Activated CD4-positive, alpha-beta memory T cell treated with anti-CD3 and anti-CD28 coated beads, Interleukin-2, amount 10 ng/mL, durations not matched to agents 7 days and 5 days (primary cell): ENCODE measurements at regions not wholly inside any gene's neighbourhood (a gene's known extent, or its start where the extent isn't known, plus 50 kb on each side); places are given as distances from the start of the nearest gene placed in this dataset.
"Not testable (repeated sequence)": the region's sequence is repeated elsewhere in the genome, so short reads cannot be mapped to it uniquely, and the experiment has no call there.

Experiments used
- CTCF ChIA-PET: fragments of 350-600 bp; sonication (Branson Sonifier 250); formaldehyde crosslinking; loops from one replicate; lab custom pipeline; 2021; ENCODE audit warnings: antibody characterized with exemption, inconsistent platforms; lab: Charles Lee
- POLR2A ChIA-PET: fragments of 350-600 bp; sonication (Branson Sonifier 250); formaldehyde crosslinking; loops from one replicate; lab custom pipeline; 2021; ENCODE audit warnings: antibody characterized with exemption; lab: Charles Lee
- DNase-seq: peaks from one replicate; pipeline ENCODE4 v3.0.0-alpha.2; 2020
- H3K27ac Mint-ChIP-seq: one replicate; pipeline ENCODE4 v1.8.0; 2021; ENCODE audit warnings: mild to moderate bottlenecking, mixed read lengths
- H3K27me3 Mint-ChIP-seq: one replicate; pipeline ENCODE4 v1.8.0; 2021; ENCODE audit warnings: mixed read lengths
- H3K36me3 Mint-ChIP-seq: one replicate; pipeline ENCODE4 v1.8.0; 2021; ENCODE audit warnings: low read depth, mixed read lengths
- H3K4me1 Mint-ChIP-seq: one replicate; pipeline ENCODE4 v1.8.0; 2021; ENCODE audit warnings: mixed read lengths
- H3K4me3 Mint-ChIP-seq: one replicate; pipeline ENCODE4 v1.8.0; 2021; ENCODE audit warnings: mild to moderate bottlenecking, mixed read lengths
- H3K9me3 Mint-ChIP-seq: one replicate; pipeline ENCODE4 v1.8.0; 2021; ENCODE audit warnings: mixed read lengths

DNA sequence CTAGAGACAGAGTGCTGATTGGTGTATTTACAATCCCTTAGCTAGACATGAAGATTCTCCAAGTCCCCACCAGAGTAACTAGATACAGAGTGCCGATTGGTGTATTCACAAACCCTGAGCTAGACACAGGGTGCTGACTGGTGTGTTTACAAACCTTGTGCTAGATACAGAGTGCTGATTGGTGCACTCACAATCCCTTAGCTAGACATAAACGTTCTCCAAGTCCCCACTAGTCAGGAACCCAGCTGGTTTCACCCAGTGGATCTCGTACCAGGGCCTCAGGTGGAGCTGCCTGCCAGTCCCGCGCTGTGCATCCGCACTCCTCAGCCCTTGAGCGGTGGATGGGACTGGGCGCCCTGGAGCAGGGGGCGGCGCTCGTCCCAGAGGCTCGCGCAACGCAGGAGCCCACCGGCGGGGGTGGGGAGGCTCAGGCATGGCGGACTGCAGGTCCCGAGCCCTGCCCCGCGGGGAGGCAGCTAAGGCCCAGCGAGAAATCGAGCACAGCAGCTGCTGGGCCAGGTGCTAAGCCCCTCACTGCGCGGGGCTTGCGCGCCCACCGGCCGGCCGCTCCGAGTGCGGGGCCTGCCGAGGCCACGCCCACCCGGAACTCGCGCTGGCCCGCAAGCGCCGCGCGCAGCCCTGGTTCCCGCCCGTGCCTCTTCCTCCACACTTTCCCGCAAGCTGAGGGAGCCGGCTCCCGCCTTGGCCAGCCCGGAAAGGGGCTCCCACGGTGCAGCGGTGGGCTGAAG lies 204.0 kb upstream of the SLITRK1 start:
- H3K9me3 Mint-ChIP-seq, H3K36me3 Mint-ChIP-seq, H3K4me3 Mint-ChIP-seq, H3K27ac Mint-ChIP-seq, H3K27me3 Mint-ChIP-seq, H3K4me1 Mint-ChIP-seq, DNase-seq, CTCF ChIA-PET: not testable (repeated sequence)
- POLR2A ChIA-PET: interaction anchor here (1.7 kb wide), 1 partner anchor 50 kb away, joined by 5 read pairs; no protein-coding TSS in a partner anchor

DNA sequence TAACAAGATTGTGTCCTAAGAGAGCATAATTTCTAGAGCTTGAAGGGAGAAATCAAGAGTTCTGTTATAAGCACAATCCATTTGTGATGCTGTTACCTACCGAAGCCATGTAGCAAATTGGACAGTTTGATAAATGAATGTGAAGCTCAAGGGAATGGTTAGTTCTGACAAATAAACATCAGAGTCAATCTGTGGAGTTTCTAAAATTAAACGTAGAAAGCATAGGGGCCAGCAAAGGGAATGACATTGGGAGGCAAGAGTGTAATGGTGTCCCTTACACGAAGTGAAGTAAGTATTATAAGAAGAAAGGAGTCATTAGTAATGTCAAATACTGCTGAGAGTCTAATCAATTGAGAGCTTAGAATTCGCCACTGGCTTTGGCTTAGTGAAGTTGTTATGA lies 200.2 kb upstream of the SLITRK1 start:
- Mint-ChIP-seq H3K9me3 (no peaks in the 10 kb centered on the region), H3K4me3 (no peak overlapping the region), H3K4me1 (no peaks in the 10 kb centered on the region), H3K36me3 (no peaks in the 10 kb centered on the region), H3K27ac (no peak overlapping the region), H3K27me3 (no peaks in the 10 kb centered on the region)
- ChIA-PET CTCF (no interaction called here), POLR2A (no interaction called here)
- no peak for DNase-seq

DNA sequence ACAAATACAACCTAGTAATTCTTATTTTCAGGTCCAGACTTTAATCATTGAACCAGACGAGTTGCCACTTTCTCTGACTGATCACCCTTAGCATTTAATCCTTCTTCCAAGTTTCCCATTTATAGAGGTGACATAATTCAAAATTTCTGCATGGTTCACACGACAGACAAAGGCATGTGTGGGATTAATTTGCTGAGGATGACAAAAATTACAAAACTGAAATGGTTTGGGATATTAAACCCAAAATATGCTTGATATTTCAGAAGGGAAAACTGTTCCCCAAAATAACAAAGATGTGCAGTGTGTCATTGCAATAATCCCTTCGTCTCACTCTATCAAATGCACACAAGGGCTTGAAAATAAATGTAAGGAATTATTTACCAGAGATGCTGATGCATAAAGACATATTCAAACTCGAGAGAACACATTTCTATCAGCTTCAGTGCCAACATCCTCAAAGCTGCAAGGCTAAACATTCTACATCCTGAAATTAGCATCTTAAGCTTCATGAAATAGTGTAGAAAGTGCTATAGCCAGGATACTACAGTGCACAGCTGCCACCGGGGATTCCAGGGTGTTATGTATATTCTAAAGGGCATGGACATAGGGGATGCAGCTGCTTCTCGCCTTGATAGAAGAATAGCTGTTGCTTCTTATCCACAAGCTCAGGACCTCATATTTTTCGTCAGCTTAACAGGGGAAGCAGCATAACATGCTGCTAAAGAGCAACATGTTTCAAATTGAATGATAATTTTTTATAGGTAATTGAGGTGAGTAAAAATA lies 198.7 kb upstream of the SLITRK1 start:
- CTCF ChIA-PET: no interaction called here
- H3K27me3 Mint-ChIP-seq: no peaks in the 10 kb centered on the region
- no peaks in the 10 kb centered on the region for H3K36me3 Mint-ChIP-seq
- no peak overlapping the region for H3K27ac Mint-ChIP-seq
- H3K4me3 Mint-ChIP-seq: no peak overlapping the region
- no peaks in the 10 kb centered on the region for H3K4me1 Mint-ChIP-seq
- H3K9me3 Mint-ChIP-seq: no peaks in the 10 kb centered on the region
- no peak for DNase-seq
- POLR2A ChIA-PET: no interaction called here

DNA sequence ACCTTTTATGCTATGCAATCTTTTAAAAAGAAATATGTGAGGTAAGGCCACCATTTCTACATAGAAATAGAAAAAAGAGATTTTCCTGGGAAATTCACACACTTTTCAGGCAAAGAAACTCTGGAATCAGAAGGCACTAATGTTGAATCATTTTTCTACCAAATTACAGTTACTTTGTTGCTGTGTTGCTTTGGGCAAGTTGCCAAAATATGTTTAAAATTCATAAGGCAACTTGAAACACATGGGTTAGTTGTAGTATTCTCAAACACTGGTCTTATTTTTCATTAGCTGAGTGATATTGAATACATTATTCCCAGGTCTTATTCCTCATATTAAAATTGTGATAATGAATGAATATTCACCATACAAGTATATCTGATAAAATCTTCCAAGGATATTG lies 195.0 kb upstream of the SLITRK1 start:
- no peak for DNase-seq
- Mint-ChIP-seq H3K4me3 (no peak overlapping the region), H3K4me1 (no peaks in the 10 kb centered on the region), H3K27me3 (no peaks in the 10 kb centered on the region), H3K36me3 (no peaks in the 10 kb centered on the region), H3K27ac (no peak overlapping the region), H3K9me3 (no peaks in the 10 kb centered on the region)
- ChIA-PET POLR2A (no interaction called here), CTCF (no interaction called here)

DNA sequence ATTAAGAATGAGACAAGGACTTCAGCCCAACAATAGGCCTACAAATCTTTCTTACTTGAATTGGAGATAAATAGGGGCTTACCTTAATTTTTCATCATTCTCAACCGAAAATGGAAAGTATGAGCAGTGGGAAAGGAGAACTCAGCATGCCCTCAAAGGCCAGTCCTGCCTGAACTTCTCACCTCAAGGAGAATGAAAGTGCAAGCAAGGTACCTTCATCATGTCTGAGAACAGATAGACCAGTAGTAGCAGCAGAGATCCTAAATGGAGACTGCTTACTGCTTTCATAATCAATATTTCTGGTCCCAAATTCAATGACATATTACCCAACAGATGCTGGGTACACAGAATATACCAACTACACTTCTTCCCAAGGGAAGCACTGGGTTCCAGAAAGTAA lies 194.0 kb upstream of the SLITRK1 start:
- H3K4me3 Mint-ChIP-seq: no peak overlapping the region
- H3K27me3 Mint-ChIP-seq: no peaks in the 10 kb centered on the region
- H3K9me3 Mint-ChIP-seq: no peaks in the 10 kb centered on the region
- DNase-seq: no peak
- no peak overlapping the region for H3K27ac Mint-ChIP-seq
- CTCF ChIA-PET: no interaction called here
- no peaks in the 10 kb centered on the region for H3K4me1 Mint-ChIP-seq
- POLR2A ChIA-PET: no interaction called here
- H3K36me3 Mint-ChIP-seq: no peaks in the 10 kb centered on the region

DNA sequence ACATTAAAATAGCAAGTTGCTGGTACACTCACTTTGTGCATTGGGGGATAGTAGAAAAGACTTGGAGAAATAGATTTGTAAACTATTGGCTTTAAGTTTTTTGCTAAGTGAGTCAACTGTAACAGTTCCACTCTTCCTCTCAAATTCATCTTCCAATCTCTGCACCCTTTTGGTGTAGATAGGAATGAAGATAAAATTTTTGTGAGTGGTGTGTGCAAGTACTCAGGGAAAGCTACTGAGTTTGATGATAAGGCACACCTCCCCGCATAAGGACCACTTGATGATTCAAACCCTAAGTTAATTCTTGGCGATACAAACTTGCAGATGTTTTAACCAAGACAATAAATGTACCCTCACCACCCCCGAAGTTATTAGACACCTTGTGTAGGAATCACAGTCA lies 168.3 kb upstream of the SLITRK1 start:
- ChIA-PET POLR2A (no interaction called here), CTCF (no interaction called here)
- Mint-ChIP-seq H3K4me1 (no peaks in the 10 kb centered on the region), H3K36me3 (no peaks in the 10 kb centered on the region), H3K9me3 (peaks cover 2% of the 10 kb centered on the region), H3K4me3 (no peak overlapping the region), H3K27me3 (no peaks in the 10 kb centered on the region), H3K27ac (no peak overlapping the region)
- no peak for DNase-seq

DNA sequence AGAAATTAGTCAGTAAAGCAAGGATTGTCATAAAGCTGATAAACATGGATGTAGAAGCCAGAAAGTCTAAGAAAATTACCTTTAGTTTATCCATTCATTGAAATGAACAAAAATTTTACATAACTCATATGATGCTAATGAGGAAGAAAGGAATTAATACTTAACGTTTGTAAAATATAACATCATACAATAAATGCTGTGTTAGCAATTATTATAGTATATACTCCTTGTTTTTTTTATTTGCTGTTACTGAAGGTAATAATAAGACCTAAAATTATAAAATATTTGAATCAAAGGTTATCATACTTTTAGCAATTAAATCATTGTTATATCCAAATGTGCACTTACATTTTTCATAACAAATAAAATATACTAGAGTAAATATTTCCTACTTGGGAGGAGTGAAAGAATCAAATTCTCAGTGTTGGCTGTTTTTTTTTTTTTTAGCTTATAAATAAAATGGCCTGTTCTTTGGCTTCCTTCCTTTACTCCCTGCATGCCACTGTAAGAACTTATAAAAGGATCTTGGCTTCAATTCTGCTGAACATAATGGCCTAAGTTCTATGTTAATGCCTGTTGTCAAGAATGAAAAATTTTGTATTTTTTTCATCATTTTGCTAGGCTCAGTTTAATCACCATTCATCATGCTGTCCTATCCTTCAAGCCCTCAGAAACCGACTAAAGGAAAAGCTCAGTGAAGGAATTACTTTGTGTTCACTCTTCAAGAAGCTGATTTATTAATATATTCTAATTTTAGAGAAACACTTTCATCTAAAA lies 167.4 kb upstream of the SLITRK1 start:
- Mint-ChIP-seq H3K36me3 (no peaks in the 10 kb centered on the region), H3K27me3 (no peaks in the 10 kb centered on the region), H3K4me3 (no peak overlapping the region), H3K27ac (no peak overlapping the region), H3K9me3 (peaks cover 2% of the 10 kb centered on the region), H3K4me1 (no peaks in the 10 kb centered on the region)
- POLR2A ChIA-PET: no interaction called here
- CTCF ChIA-PET: no interaction called here
- no peak for DNase-seq

DNA sequence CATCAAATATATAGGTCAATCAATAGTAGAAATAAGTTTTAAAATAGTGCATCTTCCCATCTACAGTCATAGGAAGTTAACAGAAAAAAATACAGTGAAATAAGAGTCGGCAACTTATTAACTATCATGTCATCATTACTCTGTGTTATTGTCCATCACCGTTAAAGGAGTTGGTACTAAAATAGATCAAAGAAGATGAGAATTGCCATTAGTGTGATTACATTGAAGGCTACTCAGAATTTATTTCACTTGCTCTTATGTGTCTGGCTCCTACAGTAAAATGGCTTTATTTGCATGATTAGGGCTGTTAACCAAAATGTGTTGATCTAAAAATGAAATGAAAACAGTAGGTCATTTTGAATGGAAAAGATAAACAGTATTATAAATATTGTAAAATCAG lies 162.5 kb upstream of the SLITRK1 start:
- Mint-ChIP-seq H3K9me3 (peaks cover 2% of the 10 kb centered on the region), H3K4me1 (no peaks in the 10 kb centered on the region), H3K27me3 (no peaks in the 10 kb centered on the region), H3K4me3 (no peak overlapping the region), H3K36me3 (no peaks in the 10 kb centered on the region), H3K27ac (no peak overlapping the region)
- POLR2A ChIA-PET: no interaction called here
- CTCF ChIA-PET: no interaction called here
- DNase-seq: no peak

DNA sequence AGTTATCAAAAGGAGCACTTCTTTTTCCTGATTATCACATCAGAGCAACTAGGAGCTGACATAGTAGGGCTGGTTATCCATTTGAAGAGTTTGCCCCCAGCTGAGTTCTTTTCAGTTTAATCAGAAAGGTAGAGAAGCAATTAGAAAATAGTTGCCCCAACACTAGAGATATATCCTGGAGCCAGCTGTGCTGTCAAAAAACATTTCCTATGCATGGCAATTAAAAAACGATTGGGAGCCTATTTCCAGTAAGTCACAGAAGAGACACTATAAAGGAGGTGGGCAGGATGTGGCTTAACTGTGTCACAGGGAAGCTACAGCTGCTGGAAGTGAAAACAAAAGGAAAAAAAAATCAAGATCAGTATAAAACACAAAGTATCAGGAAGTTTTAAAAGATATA lies 155.7 kb upstream of the SLITRK1 start:
- H3K27ac Mint-ChIP-seq: no peak overlapping the region
- H3K27me3 Mint-ChIP-seq: no peaks in the 10 kb centered on the region
- DNase-seq: no peak
- H3K9me3 Mint-ChIP-seq: no peaks in the 10 kb centered on the region
- ChIA-PET POLR2A (no interaction called here), CTCF (no interaction called here)
- H3K4me3 Mint-ChIP-seq: no peak overlapping the region
- H3K4me1 Mint-ChIP-seq: peaks cover 8% of the 10 kb centered on the region
- no peaks in the 10 kb centered on the region for H3K36me3 Mint-ChIP-seq

DNA sequence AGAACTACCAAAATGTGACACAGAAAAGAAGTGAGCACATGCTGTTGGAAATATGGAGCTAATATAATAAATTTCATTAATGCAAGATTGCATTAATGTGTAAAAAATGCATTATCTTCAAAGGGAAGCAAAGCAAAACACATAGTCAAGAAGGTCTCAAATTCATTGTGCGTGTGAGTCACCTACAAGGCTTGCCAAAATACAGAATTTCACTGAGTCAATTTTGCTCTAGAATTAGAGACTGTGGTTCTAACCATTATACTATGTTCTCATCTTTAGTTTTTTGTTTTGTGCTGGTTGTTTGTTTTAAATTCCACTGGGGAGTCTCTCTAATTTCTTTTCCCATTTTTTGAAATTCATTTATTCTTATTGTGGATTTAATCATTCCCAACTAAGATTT lies 149.8 kb upstream of the SLITRK1 start:
- POLR2A ChIA-PET: no interaction called here

DNA sequence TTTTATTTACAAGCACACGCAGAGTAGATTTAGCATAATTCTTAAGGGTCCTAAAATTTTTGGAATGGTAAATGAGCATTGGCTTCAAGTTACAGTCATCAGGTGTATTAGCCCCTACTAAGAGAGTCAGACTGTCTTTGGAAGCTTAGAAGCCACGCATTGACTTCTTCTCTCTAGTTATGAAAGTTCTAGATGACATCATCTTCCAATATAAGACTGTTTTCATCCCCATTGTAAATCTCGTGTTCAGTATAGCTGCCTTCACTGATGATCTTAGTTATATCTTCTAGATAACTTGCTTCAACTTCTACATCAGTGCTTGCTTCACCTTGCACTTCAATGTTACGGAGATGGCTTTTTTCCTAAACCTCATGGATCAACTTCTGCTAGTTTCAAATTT lies 148.8 kb upstream of the SLITRK1 start:
- ChIA-PET CTCF (no interaction called here), POLR2A (no interaction called here)
- H3K36me3 Mint-ChIP-seq: no peaks in the 10 kb centered on the region
- no peak overlapping the region for H3K27ac Mint-ChIP-seq
- H3K9me3 Mint-ChIP-seq: no peaks in the 10 kb centered on the region
- no peak overlapping the region for H3K4me3 Mint-ChIP-seq
- no peaks in the 10 kb centered on the region for H3K27me3 Mint-ChIP-seq
- DNase-seq: no peak
- no peaks in the 10 kb centered on the region for H3K4me1 Mint-ChIP-seq

More for the DNA sequence above, 149.8 kb upstream of the SLITRK1 start:
- H3K36me3 Mint-ChIP-seq: no peaks in the 10 kb centered on the region
- H3K9me3 Mint-ChIP-seq: no peaks in the 10 kb centered on the region
- H3K4me1 Mint-ChIP-seq: no peaks in the 10 kb centered on the region
- CTCF ChIA-PET: no interaction called here
- H3K27ac Mint-ChIP-seq: no peak overlapping the region
- no peak overlapping the region for H3K4me3 Mint-ChIP-seq
- H3K27me3 Mint-ChIP-seq: no peaks in the 10 kb centered on the region
- no peak for DNase-seq

DNA sequence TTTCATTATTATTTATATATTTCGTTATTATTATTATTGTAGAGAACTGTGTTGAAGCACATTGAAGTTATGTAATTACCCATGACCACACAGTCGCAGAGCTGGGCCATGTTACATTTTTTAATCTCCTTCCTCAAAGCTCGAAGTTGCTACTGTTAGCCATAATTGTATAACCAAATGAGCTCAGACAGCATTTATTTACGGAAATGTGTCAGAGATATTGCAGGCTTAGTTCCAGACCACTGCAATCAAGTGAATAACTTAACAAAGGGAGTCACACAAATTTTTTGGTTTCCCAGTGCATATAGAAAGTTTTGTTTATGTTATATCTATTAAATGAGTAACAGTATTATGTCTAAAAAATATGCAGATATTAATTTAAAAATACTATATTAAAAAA lies 147.1 kb upstream of the SLITRK1 start:
- no peak overlapping the region for H3K4me3 Mint-ChIP-seq
- no peaks in the 10 kb centered on the region for H3K36me3 Mint-ChIP-seq
- no peaks in the 10 kb centered on the region for H3K9me3 Mint-ChIP-seq
- POLR2A ChIA-PET: no interaction called here
- no peak overlapping the region for H3K27ac Mint-ChIP-seq
- no peak for DNase-seq
- H3K27me3 Mint-ChIP-seq: no peaks in the 10 kb centered on the region
- CTCF ChIA-PET: no interaction called here
- no peaks in the 10 kb centered on the region for H3K4me1 Mint-ChIP-seq

DNA sequence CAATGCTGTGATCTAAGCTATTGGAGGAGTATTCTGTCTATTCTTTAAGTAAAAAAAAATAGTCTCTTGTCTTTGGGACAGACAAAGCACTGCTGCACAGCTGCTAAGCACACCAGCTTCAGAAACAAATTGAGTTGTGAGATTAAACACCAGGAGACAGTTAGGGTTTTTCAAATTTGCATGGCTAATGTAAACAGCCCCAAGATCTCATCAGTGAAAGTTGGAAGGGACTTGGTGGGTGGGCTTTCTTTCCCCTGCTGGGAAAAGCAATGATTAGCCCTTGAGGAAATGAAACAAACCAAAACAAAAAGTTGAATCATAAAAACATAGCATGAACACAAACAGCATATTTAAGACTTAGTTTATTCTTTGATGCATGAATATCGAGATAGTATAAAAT lies 143.6 kb upstream of the SLITRK1 start:
- Mint-ChIP-seq H3K36me3 (no peaks in the 10 kb centered on the region), H3K9me3 (no peaks in the 10 kb centered on the region), H3K27ac (no peak overlapping the region), H3K4me3 (no peak overlapping the region), H3K4me1 (no peaks in the 10 kb centered on the region), H3K27me3 (no peaks in the 10 kb centered on the region)
- CTCF ChIA-PET: no interaction called here
- DNase-seq: no peak
- POLR2A ChIA-PET: no interaction called here
